SK-N-SH treated with all-trans-retinoic acid at 6 μM for 48 hours (cell line): ENCODE measurements at regions not wholly inside any gene's neighbourhood (a gene's known extent, or its start where the extent isn't known, plus 50 kb on each side); places are given as distances from the start of the nearest gene placed in this dataset.

Experiments used
- ATAC-seq: fragments of 200-7000 bp; cut with Tn5 transposase; 3 replicates; pipeline ENCODE4 v1.9.1; 2020; ENCODE audit warnings: mild to moderate bottlenecking, moderate library complexity
- ARNTL ChIP-seq: fragments of 450-650 bp; formaldehyde crosslinking; IDR thresholded peaks from 2 replicates; pipeline ENCODE4 v1.5.0; 2020; ENCODE audit warnings: low read depth, mild to moderate bottlenecking, moderate library complexity, borderline replicate concordance
- BACH2 ChIP-seq: fragments of 250-450 bp; sonication (Bioruptor Pico); IDR thresholded peaks from 2 replicates; pipeline ENCODE4 v1.9.0; 2021; ENCODE audit warnings: mild to moderate bottlenecking, borderline replicate concordance
- CSDC2 ChIP-seq: fragments of 250-450 bp; sonication (Bioruptor Pico); IDR thresholded peaks from 2 replicates; pipeline ENCODE4 v1.5.0; 2020; ENCODE audit warnings: mild to moderate bottlenecking, moderate library complexity
- ESRRG ChIP-seq: fragments of 250-450 bp; sonication (Bioruptor Pico); IDR thresholded peaks from 2 replicates; pipeline ENCODE4 v1.6.1; 2021; ENCODE audit warnings: mild to moderate bottlenecking
- ISL1 ChIP-seq: fragments of 250-450 bp; sonication (Bioruptor Pico); IDR thresholded peaks from 2 replicates; pipeline ENCODE4 v2.1.2; 2022; ENCODE audit warnings: mild to moderate bottlenecking, moderate library complexity
- OSR1 ChIP-seq: fragments of 250-450 bp; sonication (Bioruptor Pico); IDR thresholded peaks from 2 replicates; pipeline ENCODE4 v1.8.0; 2022; ENCODE audit warnings: moderate library complexity, mild to moderate bottlenecking, inconsistent platforms
- PPARA ChIP-seq: fragments of 250-450 bp; sonication (Bioruptor Pico); IDR thresholded peaks from 2 replicates; pipeline ENCODE4 v1.5.0; 2020; ENCODE audit warnings: mild to moderate bottlenecking, borderline replicate concordance
- SNAI2 ChIP-seq: fragments of 250-450 bp; sonication (Bioruptor Pico); IDR thresholded peaks from 2 replicates; pipeline ENCODE4 v1.5.0; 2020; ENCODE audit warnings: mild to moderate bottlenecking, moderate library complexity
- TCF4 ChIP-seq: fragments of 250-450 bp; sonication (Bioruptor Pico); IDR thresholded peaks from 2 replicates; pipeline ENCODE4 v1.8.0; 2021; ENCODE audit warnings: mild to moderate bottlenecking, moderate library complexity, borderline replicate concordance
- TOX ChIP-seq: fragments of 250-450 bp; sonication (Bioruptor Pico); IDR thresholded peaks from 2 replicates; pipeline ENCODE4 v1.8.0; 2021; ENCODE audit warnings: mild to moderate bottlenecking, moderate library complexity, borderline replicate concordance
- ZC3H10 ChIP-seq: fragments of 250-450 bp; sonication (Bioruptor Pico); IDR thresholded peaks from 2 replicates; pipeline ENCODE4 v1.5.1; 2021; ENCODE audit warnings: mild to moderate bottlenecking, moderate library complexity
- ZFP3 ChIP-seq: fragments of 250-450 bp; sonication (Bioruptor Pico); IDR thresholded peaks from 2 replicates; pipeline ENCODE4 v1.5.0; 2020; ENCODE audit warnings: mild to moderate bottlenecking, moderate library complexity
- ZFP30 ChIP-seq: fragments of 450-650 bp; formaldehyde crosslinking; IDR thresholded peaks from 2 replicates; pipeline ENCODE4 v1.5.0; 2022; ENCODE audit warnings: mild to moderate bottlenecking, moderate library complexity
- ZNF565 ChIP-seq: fragments of 450-650 bp; formaldehyde crosslinking; conservative IDR thresholded peaks from 2 replicates; pipeline ENCODE4 v1.5.0; 2020; ENCODE audit warnings: low read depth, mild to moderate bottlenecking, moderate library complexity
- ZNF70 ChIP-seq: fragments of 450-650 bp; formaldehyde crosslinking; IDR thresholded peaks from 2 replicates; pipeline ENCODE4 v1.5.0; 2020; ENCODE audit warnings: mild to moderate bottlenecking, moderate library complexity
- ZNF8 ChIP-seq: fragments of 450-650 bp; formaldehyde crosslinking; IDR thresholded peaks from 2 replicates; pipeline ENCODE4 v1.5.0; 2020; ENCODE audit warnings: mild to moderate bottlenecking, moderate library complexity
- TF ChIP-seq, protein P1 (sequence below): fragments of 250-450 bp; sonication (Bioruptor Pico); IDR thresholded peaks from 2 replicates; pipeline ENCODE4 v1.8.0; 2020; ENCODE audit warnings: mild to moderate bottlenecking, moderate library complexity, borderline replicate concordance
- TF ChIP-seq, protein P2 (sequence below): fragments of 250-450 bp; sonication (Bioruptor Pico); IDR thresholded peaks from 2 replicates; pipeline ENCODE4 v1.5.1; 2020; ENCODE audit warnings: low read depth, mild to moderate bottlenecking, moderate library complexity
- TF ChIP-seq, protein P3 (sequence below): fragments of 250-450 bp; sonication (Bioruptor Pico); IDR thresholded peaks from 2 replicates; pipeline ENCODE4 v1.5.0; 2020; ENCODE audit warnings: mild to moderate bottlenecking, moderate library complexity
- TF ChIP-seq, protein P4 (sequence below): fragments of 250-450 bp; sonication (Bioruptor Pico); IDR thresholded peaks from 2 replicates; pipeline ENCODE4 v1.8.0; 2021; ENCODE audit warnings: low read depth, mild to moderate bottlenecking, moderate library complexity, borderline replicate concordance

DNA sequence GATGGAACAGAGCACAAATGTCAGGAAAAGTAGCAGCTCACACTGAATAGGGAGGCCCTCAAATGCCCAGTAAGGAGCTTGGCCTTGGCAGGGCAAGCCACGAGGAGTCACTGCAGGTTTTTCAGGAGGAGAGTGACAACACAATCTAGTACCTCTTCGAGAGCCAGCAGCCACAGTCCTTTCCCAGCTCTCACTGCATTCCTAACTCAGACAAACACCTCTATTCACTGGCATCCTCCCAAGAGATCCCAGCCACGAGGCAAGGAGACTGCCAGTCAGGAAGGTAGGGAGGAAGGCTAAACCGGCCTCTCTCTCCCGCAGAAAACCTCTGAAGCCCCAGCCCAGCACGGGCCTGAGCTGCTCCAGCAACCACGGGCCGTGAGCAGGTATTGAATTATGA, 146.0 kb upstream of the SMAD3 start:
- no peak for ATAC-seq
- no peak for TF ChIP-seq BACH2 (CRISPR knock-in tag)
- TF ChIP-seq ZNF565 (CRISPR knock-in tag), result no peak
- no peak for TF ChIP-seq ISL1 (CRISPR knock-in tag)
- no peak for TF ChIP-seq TCF4
- TF ChIP-seq, protein P1, sequence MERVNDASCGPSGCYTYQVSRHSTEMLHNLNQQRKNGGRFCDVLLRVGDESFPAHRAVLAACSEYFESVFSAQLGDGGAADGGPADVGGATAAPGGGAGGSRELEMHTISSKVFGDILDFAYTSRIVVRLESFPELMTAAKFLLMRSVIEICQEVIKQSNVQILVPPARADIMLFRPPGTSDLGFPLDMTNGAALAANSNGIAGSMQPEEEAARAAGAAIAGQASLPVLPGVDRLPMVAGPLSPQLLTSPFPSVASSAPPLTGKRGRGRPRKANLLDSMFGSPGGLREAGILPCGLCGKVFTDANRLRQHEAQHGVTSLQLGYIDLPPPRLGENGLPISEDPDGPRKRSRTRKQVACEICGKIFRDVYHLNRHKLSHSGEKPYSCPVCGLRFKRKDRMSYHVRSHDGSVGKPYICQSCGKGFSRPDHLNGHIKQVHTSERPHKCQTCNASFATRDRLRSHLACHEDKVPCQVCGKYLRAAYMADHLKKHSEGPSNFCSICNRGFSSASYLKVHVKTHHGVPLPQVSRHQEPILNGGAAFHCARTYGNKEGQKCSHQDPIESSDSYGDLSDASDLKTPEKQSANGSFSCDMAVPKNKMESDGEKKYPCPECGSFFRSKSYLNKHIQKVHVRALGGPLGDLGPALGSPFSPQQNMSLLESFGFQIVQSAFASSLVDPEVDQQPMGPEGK (CRISPR knock-in tag), result no peak
- TF ChIP-seq ESRRG, result no peak
- TF ChIP-seq TOX, result no peak
- no peak for TF ChIP-seq SNAI2 (CRISPR knock-in tag)
- TF ChIP-seq, protein P2, sequence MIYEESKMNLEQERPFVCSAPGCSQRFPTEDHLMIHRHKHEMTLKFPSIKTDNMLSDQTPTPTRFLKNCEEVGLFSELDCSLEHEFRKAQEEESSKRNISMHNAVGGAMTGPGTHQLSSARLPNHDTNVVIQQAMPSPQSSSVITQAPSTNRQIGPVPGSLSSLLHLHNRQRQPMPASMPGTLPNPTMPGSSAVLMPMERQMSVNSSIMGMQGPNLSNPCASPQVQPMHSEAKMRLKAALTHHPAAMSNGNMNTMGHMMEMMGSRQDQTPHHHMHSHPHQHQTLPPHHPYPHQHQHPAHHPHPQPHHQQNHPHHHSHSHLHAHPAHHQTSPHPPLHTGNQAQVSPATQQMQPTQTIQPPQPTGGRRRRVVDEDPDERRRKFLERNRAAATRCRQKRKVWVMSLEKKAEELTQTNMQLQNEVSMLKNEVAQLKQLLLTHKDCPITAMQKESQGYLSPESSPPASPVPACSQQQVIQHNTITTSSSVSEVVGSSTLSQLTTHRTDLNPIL (CRISPR knock-in tag), result no peak
- no peak for TF ChIP-seq ZFP3 (CRISPR knock-in tag)
- no peak for TF ChIP-seq CSDC2 (CRISPR knock-in tag)

- TF ChIP-seq ZNF8 (CRISPR knock-in tag) (no peak), ARNTL (CRISPR knock-in tag) (no peak), PPARA (CRISPR knock-in tag) (no peak), OSR1 (CRISPR knock-in tag) (no peak), TCF4 (no peak), ZNF70 (no peak), ESRRG (no peak), ZC3H10 (CRISPR knock-in tag) (no peak), SNAI2 (CRISPR knock-in tag) (no peak), TOX (no peak), ZFP3 (CRISPR knock-in tag) (no peak), ZFP30 (no peak), ISL1 (CRISPR knock-in tag) (no peak), ZNF565 (CRISPR knock-in tag) (no peak), CSDC2 (CRISPR knock-in tag) (no peak)
- TF ChIP-seq, protein P1 (CRISPR knock-in tag), result no peak
- TF ChIP-seq, protein P2 (CRISPR knock-in tag), result no peak
- TF ChIP-seq, protein P3, sequence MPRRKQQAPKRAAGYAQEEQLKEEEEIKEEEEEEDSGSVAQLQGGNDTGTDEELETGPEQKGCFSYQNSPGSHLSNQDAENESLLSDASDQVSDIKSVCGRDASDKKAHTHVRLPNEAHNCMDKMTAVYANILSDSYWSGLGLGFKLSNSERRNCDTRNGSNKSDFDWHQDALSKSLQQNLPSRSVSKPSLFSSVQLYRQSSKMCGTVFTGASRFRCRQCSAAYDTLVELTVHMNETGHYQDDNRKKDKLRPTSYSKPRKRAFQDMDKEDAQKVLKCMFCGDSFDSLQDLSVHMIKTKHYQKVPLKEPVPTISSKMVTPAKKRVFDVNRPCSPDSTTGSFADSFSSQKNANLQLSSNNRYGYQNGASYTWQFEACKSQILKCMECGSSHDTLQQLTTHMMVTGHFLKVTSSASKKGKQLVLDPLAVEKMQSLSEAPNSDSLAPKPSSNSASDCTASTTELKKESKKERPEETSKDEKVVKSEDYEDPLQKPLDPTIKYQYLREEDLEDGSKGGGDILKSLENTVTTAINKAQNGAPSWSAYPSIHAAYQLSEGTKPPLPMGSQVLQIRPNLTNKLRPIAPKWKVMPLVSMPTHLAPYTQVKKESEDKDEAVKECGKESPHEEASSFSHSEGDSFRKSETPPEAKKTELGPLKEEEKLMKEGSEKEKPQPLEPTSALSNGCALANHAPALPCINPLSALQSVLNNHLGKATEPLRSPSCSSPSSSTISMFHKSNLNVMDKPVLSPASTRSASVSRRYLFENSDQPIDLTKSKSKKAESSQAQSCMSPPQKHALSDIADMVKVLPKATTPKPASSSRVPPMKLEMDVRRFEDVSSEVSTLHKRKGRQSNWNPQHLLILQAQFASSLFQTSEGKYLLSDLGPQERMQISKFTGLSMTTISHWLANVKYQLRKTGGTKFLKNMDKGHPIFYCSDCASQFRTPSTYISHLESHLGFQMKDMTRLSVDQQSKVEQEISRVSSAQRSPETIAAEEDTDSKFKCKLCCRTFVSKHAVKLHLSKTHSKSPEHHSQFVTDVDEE, result no peak
- TF ChIP-seq, protein P4, sequence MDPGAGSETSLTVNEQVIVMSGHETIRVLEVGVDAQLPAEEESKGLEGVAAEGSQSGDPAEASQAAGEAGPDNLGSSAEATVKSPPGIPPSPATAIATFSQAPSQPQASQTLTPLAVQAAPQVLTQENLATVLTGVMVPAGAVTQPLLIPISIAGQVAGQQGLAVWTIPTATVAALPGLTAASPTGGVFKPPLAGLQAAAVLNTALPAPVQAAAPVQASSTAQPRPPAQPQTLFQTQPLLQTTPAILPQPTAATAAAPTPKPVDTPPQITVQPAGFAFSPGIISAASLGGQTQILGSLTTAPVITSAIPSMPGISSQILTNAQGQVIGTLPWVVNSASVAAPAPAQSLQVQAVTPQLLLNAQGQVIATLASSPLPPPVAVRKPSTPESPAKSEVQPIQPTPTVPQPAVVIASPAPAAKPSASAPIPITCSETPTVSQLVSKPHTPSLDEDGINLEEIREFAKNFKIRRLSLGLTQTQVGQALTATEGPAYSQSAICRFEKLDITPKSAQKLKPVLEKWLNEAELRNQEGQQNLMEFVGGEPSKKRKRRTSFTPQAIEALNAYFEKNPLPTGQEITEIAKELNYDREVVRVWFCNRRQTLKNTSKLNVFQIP (CRISPR knock-in tag), result no peak
- TF ChIP-seq, all 23 proteins: peak for 0
- ATAC-seq, result no peak
Measured at GRCh38 chr15:66921319-66921915, 144.0 kb upstream of the SMAD3 start.
